Ishikawa (cell line): ENCODE measurements at regions not wholly inside any gene's neighbourhood (a gene's known extent, or its start where the extent isn't known, plus 50 kb on each side); places are given as distances from the start of the nearest gene placed in this dataset.

Source experiments
- FOXM1 ChIP-seq: IDR thresholded peaks from 2 replicates; pipeline ENCODE4 v1.6.1; 2012; ENCODE audit warnings: low read depth, borderline replicate concordance
- MAX ChIP-seq: IDR thresholded peaks from 2 replicates; pipeline ENCODE4 v1.6.1; 2012
- YY1 ChIP-seq: IDR thresholded peaks from 2 replicates; pipeline ENCODE4 v1.6.1; 2012; ENCODE audit warnings: low read depth

- TF ChIP-seq MAX (no peak), YY1 (no peak), FOXM1 (no peak)
Observed at GRCh38 chrX:859329-859728, 228.7 kb downstream of the SHOX start.
